H1 (cell line): ENCODE measurements at regions not wholly inside any gene's neighbourhood (a gene's known extent, or its start where the extent isn't known, plus 50 kb on each side); places are given as distances from the start of the nearest gene placed in this dataset.
A peak's percentile ranks its signal among the peaks of the same experiment; 100 is the strongest.

Experiments used
- CTCF ChIA-PET: fragments of 300-600 bp; sonication (Branson Sonifier 250); formaldehyde crosslinking; loops from one replicate; lab custom pipeline; 2021; ENCODE audit not compliant: partially characterized antibody; lab: Charles Lee
- POLR2A ChIA-PET: fragments of 300-600 bp; sonication (Branson Sonifier 250); formaldehyde crosslinking; loops from one replicate; lab custom pipeline; 2021; ENCODE audit warnings: inconsistent platforms; ENCODE audit not compliant: partially characterized antibody; lab: Charles Lee
- DNase-seq, 2 experiments: peaks; one replicate each; pipeline versions ENCODE4 v3.0.0 to v3.0.0-alpha.2; 2010 to 2022; ENCODE audit warnings: low spot score in 2 of 2, low read depth in 1 of 2, mixed read lengths in 1 of 2
- FAIRE-seq: peaks from 2 replicates; lab custom pipeline; 2011; peaks lifted over from hg19 to GRCh38; lab: Jason Lieb, UNC
- H2AFZ ChIP-seq: 2 replicates; pipeline ENCODE4 v1.8.1; 2012; ENCODE audit warnings: low read length, inconsistent platforms
- H2AK5ac ChIP-seq: 2 replicates; pipeline ENCODE4 v1.6.1; 2013; ENCODE audit warnings: low read depth, low read length
- H2BK120ac ChIP-seq: replicated peaks from 2 replicates; pipeline ENCODE3; 2013; ENCODE audit warnings: low read depth, low read length, inconsistent platforms
- H2BK12ac ChIP-seq: 2 replicates; pipeline ENCODE4 v1.6.1; 2013; ENCODE audit warnings: low read depth, low read length
- H2BK15ac ChIP-seq: 2 replicates; pipeline ENCODE4 v1.6.1; 2013; ENCODE audit warnings: low read length
- H2BK20ac ChIP-seq: 2 replicates; pipeline ENCODE4 v1.6.1; 2013; ENCODE audit warnings: low read length
- H2BK5ac ChIP-seq: 2 replicates; pipeline ENCODE4 v1.6.1; 2013; ENCODE audit warnings: low read depth, low read length
- H3K14ac ChIP-seq: 2 replicates; pipeline ENCODE4 v1.6.1; 2013; ENCODE audit warnings: inconsistent platforms; ENCODE audit not compliant: insufficient read length
- H3K18ac ChIP-seq: 2 replicates; pipeline ENCODE4 v1.6.1; 2013; ENCODE audit warnings: low read length; ENCODE audit errors: extremely low read depth
- H3K23ac ChIP-seq: 2 replicates; pipeline ENCODE4 v1.6.1; 2013; ENCODE audit warnings: inconsistent platforms; ENCODE audit not compliant: insufficient read length
- H3K23me2 ChIP-seq: 2 replicates; pipeline ENCODE4 v1.6.1; 2013; ENCODE audit warnings: low read depth, low read length
- H3K27ac ChIP-seq: 2 replicates; pipeline ENCODE4 v1.6.1; 2011; ENCODE audit warnings: low read depth, low read length, inconsistent platforms
- H3K27me3 ChIP-seq, 4 experiments: replicated peaks in 1 of 4; 1 replicate in 1 of 4; 2 replicates in 3 of 4; pipeline versions ENCODE4 v1.6.1 to v1.8.1; 2011 to 2013; ENCODE audit warnings: low read length in 3 of 4, mild to moderate bottlenecking in 3 of 4, inconsistent platforms in 2 of 4, mixed read lengths in 2 of 4, moderate library complexity in 1 of 4; ENCODE audit not compliant: control insufficient read depth in 3 of 4, insufficient read depth in 3 of 4; ENCODE audit errors: extremely low read depth in 1 of 4
- H3K36me3 ChIP-seq, 4 experiments: 2 replicates each; pipeline versions ENCODE4 v1.6.1 to v1.8.1; 2011 to 2013; ENCODE audit warnings: mild to moderate bottlenecking in 4 of 4, low read length in 3 of 4, moderate library complexity in 2 of 4, control low read depth in 1 of 4, inconsistent platforms in 1 of 4; ENCODE audit not compliant: insufficient read depth in 4 of 4, control insufficient read depth in 2 of 4
- H3K4ac ChIP-seq: replicated peaks from 2 replicates; pipeline ENCODE3; 2013; ENCODE audit warnings: low read length, low read depth, mixed read lengths, inconsistent platforms; ENCODE audit not compliant: insufficient read length
- H3K4me1 ChIP-seq, 4 experiments: replicated peaks in 1 of 4; 1 replicate in 1 of 4; 2 replicates in 3 of 4; pipeline versions ENCODE4 v1.6.1 to v1.8.1; 2011 to 2013; ENCODE audit warnings: low read length in 3 of 4, inconsistent platforms in 2 of 4, mixed read lengths in 1 of 4; ENCODE audit not compliant: insufficient read depth in 4 of 4, control insufficient read depth in 3 of 4
- H3K4me2 ChIP-seq, 2 experiments: 2 replicates each; pipeline versions ENCODE4 v1.6.1 to v1.8.1; 2011 to 2013; ENCODE audit warnings: low read depth in 2 of 2, low read length in 2 of 2, control low read depth in 1 of 2, inconsistent platforms in 1 of 2, mild to moderate bottlenecking in 1 of 2; ENCODE audit not compliant: insufficient read depth in 1 of 2
- H3K4me3 ChIP-seq, 4 experiments: fragments of 200-600, 300-600 bp in 1 of 4; sonication (generic), shearing (Covaris generic), sonication (Bioruptor Twin) in 1 of 4; 2 replicates each; pipeline versions ENCODE4 v1.5.1 to v1.8.1; 2011 to 2016; ENCODE audit warnings: low read length in 4 of 4, low read depth in 3 of 4, control low read depth in 2 of 4, inconsistent platforms in 2 of 4, mild to moderate bottlenecking in 2 of 4, mixed read lengths in 1 of 4, moderate library complexity in 1 of 4; ENCODE audit not compliant: insufficient read depth in 2 of 4; ENCODE audit errors: extremely low read depth in 1 of 4
- H3K56ac ChIP-seq: replicated peaks from 2 replicates; pipeline ENCODE3; 2013; ENCODE audit warnings: low read depth, mild to moderate bottlenecking, mixed read lengths, low read length, inconsistent platforms; ENCODE audit not compliant: insufficient read length
- H3K79me1 ChIP-seq: 2 replicates; pipeline ENCODE4 v1.6.1; 2013; ENCODE audit warnings: low read depth, low read length, control low read depth
- H3K79me2 ChIP-seq, 2 experiments: 2 replicates each; pipeline versions ENCODE4 v1.6.1 to v1.8.1; 2012 to 2013; ENCODE audit warnings: low read length in 2 of 2, mild to moderate bottlenecking in 2 of 2, inconsistent platforms in 1 of 2; ENCODE audit not compliant: insufficient read depth in 2 of 2, control insufficient read depth in 1 of 2
- H3K9ac ChIP-seq, 4 experiments: replicated peaks in 1 of 4; 1 replicate in 1 of 4; 2 replicates in 3 of 4; pipeline versions ENCODE4 v1.6.1 to v1.8.1; 2011 to 2013; ENCODE audit warnings: low read depth in 3 of 4, low read length in 3 of 4, control low read depth in 2 of 4, mild to moderate bottlenecking in 2 of 4, moderate library complexity in 2 of 4, inconsistent platforms in 1 of 4; ENCODE audit errors: extremely low read depth in 1 of 4
- H3K9me3 ChIP-seq, 2 experiments: 2 replicates each; pipeline versions ENCODE4 v1.6.1 to v1.8.1; 2012 to 2013; ENCODE audit warnings: mild to moderate bottlenecking in 2 of 2, moderate library complexity in 2 of 2, control low read depth in 1 of 2, inconsistent platforms in 1 of 2, low read depth in 1 of 2, low read length in 1 of 2, mixed read lengths in 1 of 2; ENCODE audit not compliant: insufficient read depth in 2 of 2
- H4K20me1 ChIP-seq, 2 experiments: replicated peaks in 1 of 2; 2 replicates each; pipeline versions ENCODE3 to v1.8.1; 2011 to 2013; ENCODE audit warnings: inconsistent platforms in 2 of 2, low read length in 2 of 2, mild to moderate bottlenecking in 1 of 2; ENCODE audit not compliant: insufficient read depth in 2 of 2, control insufficient read depth in 1 of 2
- H4K5ac ChIP-seq: 2 replicates; pipeline ENCODE4 v1.6.1; 2013; ENCODE audit warnings: low read length, low read depth, mixed read lengths, inconsistent platforms; ENCODE audit not compliant: insufficient read length
- H4K8ac ChIP-seq: 2 replicates; pipeline ENCODE4 v1.8.0; 2013; ENCODE audit warnings: mild to moderate bottlenecking, moderate library complexity, low read length, inconsistent platforms; ENCODE audit not compliant: insufficient read depth; ENCODE audit errors: extremely low read depth
- H4K91ac ChIP-seq: replicated peaks from 2 replicates; pipeline ENCODE3; 2013; ENCODE audit warnings: low read length, mixed read lengths, inconsistent platforms; ENCODE audit not compliant: insufficient read length
- ASH2L ChIP-seq: fragments of 200-600, 300-600 bp; sonication (generic); IDR thresholded peaks from one replicate; pipeline ENCODE4 v1.7.1; 2017; ENCODE audit warnings: low read length
- CBX5 ChIP-seq: fragments of 300-800, 300-1000 bp; sonication (generic); IDR thresholded peaks from 2 replicates; pipeline ENCODE4 v1.7.1; 2016; ENCODE audit warnings: antibody characterized with exemption, low read length, low read depth
- CTBP2 ChIP-seq: IDR thresholded peaks from 2 replicates; pipeline ENCODE4 v1.7.0; 2011; ENCODE audit warnings: borderline replicate concordance, mild to moderate bottlenecking, moderate library complexity, mixed read lengths, low read length; ENCODE audit not compliant: insufficient read depth, insufficient read length
- FOSL1 ChIP-seq: IDR thresholded peaks from 2 replicates; pipeline ENCODE4 v1.6.1; 2011; ENCODE audit warnings: mild to moderate bottlenecking, low read depth, low read length, moderate library complexity; ENCODE audit not compliant: insufficient read depth
- KDM5A ChIP-seq: fragments of 200-600 bp; IDR thresholded peaks from 2 replicates; pipeline ENCODE4 v1.7.1; 2012; ENCODE audit warnings: mild to moderate bottlenecking, low read length, inconsistent platforms, mixed read lengths
- PHF8 ChIP-seq: fragments of 200-600 bp; sonication (generic); conservative IDR thresholded peaks from 2 replicates; pipeline ENCODE4 v1.7.1; 2012; ENCODE audit warnings: low read depth, mild to moderate bottlenecking, inconsistent platforms, low read length, moderate library complexity
- RNF2 ChIP-seq: fragments of 200-900, 300-1000 bp; sonication (generic); IDR thresholded peaks from 2 replicates; pipeline ENCODE4 v1.7.1; 2016; ENCODE audit warnings: borderline replicate concordance, low read depth, mild to moderate bottlenecking, antibody characterized with exemption, low read length; ENCODE audit not compliant: poor library complexity, severe bottlenecking; ENCODE audit errors: missing control alignments
- SAP30 ChIP-seq: fragments of 300-600 bp; sonication (generic); IDR thresholded peaks from 2 replicates; pipeline ENCODE4 v1.7.1; 2012; ENCODE audit warnings: low read length, moderate library complexity, mild to moderate bottlenecking, inconsistent platforms; ENCODE audit not compliant: insufficient read depth, insufficient replicate concordance
- SP1 ChIP-seq: IDR thresholded peaks from 2 replicates; pipeline ENCODE4 v1.6.1; 2011; ENCODE audit warnings: low read depth, low read length
- SP4 ChIP-seq: IDR thresholded peaks from 2 replicates; pipeline ENCODE4 v1.6.1; 2012; ENCODE audit warnings: low read length, inconsistent platforms
- SRF ChIP-seq: IDR thresholded peaks from 2 replicates; pipeline ENCODE4 v1.6.1; 2011; ENCODE audit warnings: mild to moderate bottlenecking, low read depth, low read length, moderate library complexity
- TBP ChIP-seq: IDR thresholded peaks from 2 replicates; pipeline ENCODE4 v1.6.1; 2011; ENCODE audit warnings: low read depth, low read length, improper control_type of control experiment
- TEAD4 ChIP-seq: IDR thresholded peaks from 2 replicates; pipeline ENCODE4 v1.6.1; 2012; ENCODE audit warnings: low read depth, low read length, inconsistent platforms, mixed read lengths
- WGBS, 2 experiments: shearing (Covaris generic) in 1 of 2; methylation state at CpG; one replicate each; pipeline versions ENCODE4 v1.1.6 to v1.1.7; 2013 to 2015; ENCODE audit warnings: low lambda C conversion rate in 2 of 2, mixed read lengths in 2 of 2, inconsistent platforms in 1 of 2, low coverage in 1 of 2, missing lambda C conversion rate in 1 of 2; ENCODE audit not compliant: insufficient replicate concordance in 2 of 2, insufficient coverage in 1 of 2, insufficient read length in 1 of 2; ENCODE audit errors: extremely low coverage in 1 of 2, missing lambda C conversion rate in 1 of 2; 5-methylcytosine and 5-hydroxymethylcytosine counted together
- TF ChIP-seq, protein P1 (sequence below): IDR thresholded peaks from 2 replicates; pipeline ENCODE4 v1.6.1; 2012; ENCODE audit warnings: inconsistent platforms

DNA sequence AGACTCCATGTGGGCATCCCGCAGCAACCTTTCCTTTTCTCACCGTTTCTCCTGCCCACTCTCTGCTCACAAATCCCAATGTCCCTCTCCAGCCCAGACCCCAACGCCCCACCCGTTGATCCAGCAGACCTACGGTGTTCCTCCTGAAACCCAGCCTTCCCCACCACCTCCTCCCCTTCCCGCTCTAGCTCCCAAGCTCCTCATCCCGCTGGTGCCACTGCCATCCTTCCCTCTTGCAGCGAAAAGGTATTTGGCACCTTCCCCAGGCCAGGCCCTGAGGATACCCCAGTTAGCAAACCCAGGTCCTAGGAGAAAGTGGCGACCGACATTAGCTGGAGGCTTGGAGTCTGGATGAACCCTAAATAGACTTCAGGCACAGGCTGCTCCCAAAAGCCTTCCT lies 84.0 kb upstream of the RTL6 start:
- no peak overlapping the region for H3K27ac ChIP-seq
- H2BK120ac ChIP-seq: no peak overlapping the region
- H3K9me3 ChIP-seq: no peaks in the 10 kb centered on the region
- H4K5ac ChIP-seq: no peak overlapping the region
- no peak overlapping the region for H4K8ac ChIP-seq
- no peak overlapping the region for H3K4ac ChIP-seq
- TF ChIP-seq SP1: no peak
- TF ChIP-seq CBX5: no peak
- no peak for TF ChIP-seq FOSL1
- TF ChIP-seq TEAD4: no peak
- TF ChIP-seq TBP: no peak
- TF ChIP-seq CTBP2: no peak
- TF ChIP-seq SRF: no peak
- no peak for TF ChIP-seq SAP30
- TF ChIP-seq SP4: no peak
- TF ChIP-seq, protein P1, sequence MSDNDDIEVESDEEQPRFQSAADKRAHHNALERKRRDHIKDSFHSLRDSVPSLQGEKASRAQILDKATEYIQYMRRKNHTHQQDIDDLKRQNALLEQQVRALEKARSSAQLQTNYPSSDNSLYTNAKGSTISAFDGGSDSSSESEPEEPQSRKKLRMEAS: no peak
- no peak for TF ChIP-seq ASH2L
- TF ChIP-seq KDM5A: no peak
- TF ChIP-seq PHF8: no peak
- TF ChIP-seq RNF2: no peak
- H3K23me2 ChIP-seq: no peaks in the 10 kb centered on the region
- H2BK15ac ChIP-seq: 0 out of 2 replicates have a peak overlapping the region, but pooled peaks have one; percentile 61
- ChIA-PET CTCF (interaction anchor here (0.7 to 1.6 kb wide), 7 partner anchors 13 to 147 kb away, joined by 3 to 6 read pairs (median 3); no protein-coding TSS in a partner anchor), POLR2A (no interaction called here)
- H3K27me3 ChIP-seq: no peaks in the 10 kb centered on the region; a peak in 1 of 7 replicates
- H3K23ac ChIP-seq: no peak overlapping the region
- H2BK20ac ChIP-seq: no peak overlapping the region
- H3K14ac ChIP-seq: no peak overlapping the region
- H2AFZ ChIP-seq: no peak overlapping the region
- H3K4me3 ChIP-seq: no peak overlapping the region
- H3K18ac ChIP-seq: no peak overlapping the region
- WGBS, 2 experiments: 89% methylated on average over 10 of the region's 10 CpGs; no CpG with 5 or more reads in 1 of the 2 experiments
- peaks cover 0 to 5% (median 0%) of the 10 kb centered on the region in 4 experiments; a peak in 1 of 7 replicates for H3K4me1 ChIP-seq
- H3K56ac ChIP-seq: no peak overlapping the region
- FAIRE-seq (no peak), DNase-seq (no peak)
- no peaks in the 10 kb centered on the region for H3K79me2 ChIP-seq
- no peak overlapping the region for H2AK5ac ChIP-seq
- H2BK12ac ChIP-seq: no peak overlapping the region
- no peak overlapping the region for H3K4me2 ChIP-seq
- H4K91ac ChIP-seq: no peak overlapping the region
- H4K20me1 ChIP-seq: no peaks in the 10 kb centered on the region
- H2BK5ac ChIP-seq: no peak overlapping the region
- no peaks in the 10 kb centered on the region for H3K36me3 ChIP-seq
- H3K9ac ChIP-seq: no peak overlapping the region
- no peaks in the 10 kb centered on the region for H3K79me1 ChIP-seq
